Calu3 (cell line): ENCODE measurements at regions not wholly inside any gene's neighbourhood (a gene's known extent, or its start where the extent isn't known, plus 50 kb on each side); places are given as distances from the start of the nearest gene placed in this dataset.

Experiments used
- BruUV-seq: library from RNA; stranded (reverse); fragments of 400-500 nt; replicated peaks from 2 replicates; lab custom pipeline; 2021; lab: Mats Ljungman, UMichigan
- CTCF ChIA-PET: fragments of 300-600 bp; sonication (Branson Sonifier 250); formaldehyde crosslinking; loops from one replicate; lab custom pipeline; 2022; ENCODE audit warnings: antibody characterized with exemption; lab: Charles Lee
- DNase-seq: peaks from one replicate; pipeline ENCODE4 v3.0.0; 2022
- H3K27ac Mint-ChIP-seq: one replicate; pipeline ENCODE4 v1.8.0; 2022; ENCODE audit warnings: mixed read lengths; ENCODE audit not compliant: unreplicated experiment
- H3K27me3 Mint-ChIP-seq: one replicate; pipeline ENCODE4 v1.8.0; 2022; ENCODE audit warnings: mixed read lengths; ENCODE audit not compliant: unreplicated experiment
- H3K36me3 Mint-ChIP-seq: one replicate; pipeline ENCODE4 v1.8.0; 2022; ENCODE audit warnings: mild to moderate bottlenecking, moderate library complexity, mixed read lengths; ENCODE audit not compliant: insufficient read depth, unreplicated experiment
- H3K4me1 Mint-ChIP-seq: one replicate; pipeline ENCODE4 v1.8.0; 2022; ENCODE audit warnings: mild to moderate bottlenecking, low read depth, mixed read lengths; ENCODE audit not compliant: unreplicated experiment
- H3K4me3 Mint-ChIP-seq: one replicate; pipeline ENCODE4 v1.8.0; 2022; ENCODE audit warnings: mild to moderate bottlenecking, low read depth, moderate library complexity, mixed read lengths; ENCODE audit not compliant: unreplicated experiment
- H3K9me3 Mint-ChIP-seq: one replicate; pipeline ENCODE4 v1.8.0; 2022; ENCODE audit warnings: low read depth, mixed read lengths; ENCODE audit not compliant: unreplicated experiment
- CTCF ChIP-seq: fragments of 200-600 bp; IDR thresholded peaks from one replicate; pipeline ENCODE4 v1.8.0; 2022; ENCODE audit warnings: antibody characterized with exemption; ENCODE audit not compliant: unreplicated experiment
- intact Hi-C: fragments of 100-400 bp; cut with micrococcal nuclease; formaldehyde crosslinking; loops from one replicate; pipeline ENCODE4 v1.10.0; 2022; ENCODE audit not compliant: unreplicated experiment

- no peak for TF ChIP-seq CTCF
- Mint-ChIP-seq H3K27ac (no peak overlapping the region), H3K27me3 (no peaks in the 10 kb centered on the region), H3K4me3 (no peak overlapping the region), H3K4me1 (no peaks in the 10 kb centered on the region), H3K36me3 (no peaks in the 10 kb centered on the region), H3K9me3 (peaks cover 4% of the 10 kb centered on the region)
- no TSS peak for BruUV-seq
- intact Hi-C loops, result no loop called here
- no peak for DNase-seq
- CTCF ChIA-PET, result interaction anchor here (0.6 kb wide), 1 partner anchor 105 kb away, joined by 3 read pairs; no protein-coding TSS in a partner anchor
Observed at GRCh38 chr18:22069916-22070315, 99.5 kb upstream of the GATA6 start.

- no peaks in the 10 kb centered on the region for H3K27me3 Mint-ChIP-seq
- DNase-seq, result no peak
- H3K4me1 Mint-ChIP-seq, result no peaks in the 10 kb centered on the region
- no peak overlapping the region for H3K4me3 Mint-ChIP-seq
- no peak overlapping the region for H3K27ac Mint-ChIP-seq
- peaks cover 4% of the 10 kb centered on the region for H3K9me3 Mint-ChIP-seq
- no TSS peak for BruUV-seq
- intact Hi-C loops, result no loop called here
- TF ChIP-seq CTCF, result no peak
- CTCF ChIA-PET, result no interaction called here
- H3K36me3 Mint-ChIP-seq, result no peaks in the 10 kb centered on the region
Observed at GRCh38 chr18:22073411-22073810, 96.0 kb upstream of the GATA6 start.

GRCh38 chr18:22074282-22075070 is 94.9 kb upstream of the GATA6 start:
- no peak overlapping the region for H3K4me3 Mint-ChIP-seq
- no peaks in the 10 kb centered on the region for H3K9me3 Mint-ChIP-seq
- intact Hi-C loops, result no loop called here
- TF ChIP-seq CTCF, result no peak
- no peak overlapping the region for H3K27ac Mint-ChIP-seq
- BruUV-seq, result no TSS peak
- no peaks in the 10 kb centered on the region for H3K36me3 Mint-ChIP-seq
- CTCF ChIA-PET, result no interaction called here
- DNase-seq, result no peak
- H3K27me3 Mint-ChIP-seq, result no peaks in the 10 kb centered on the region
- no peaks in the 10 kb centered on the region for H3K4me1 Mint-ChIP-seq

GRCh38 chr18:22080035-22080434 is 89.4 kb upstream of the GATA6 start:
- CTCF ChIA-PET, result no interaction called here
- no peak for TF ChIP-seq CTCF
- H3K4me3 Mint-ChIP-seq, result no peak overlapping the region
- peaks cover 8% of the 10 kb centered on the region for H3K36me3 Mint-ChIP-seq
- no peaks in the 10 kb centered on the region for H3K27me3 Mint-ChIP-seq
- H3K27ac Mint-ChIP-seq, result no peak overlapping the region
- no TSS peak for BruUV-seq
- no peaks in the 10 kb centered on the region for H3K9me3 Mint-ChIP-seq
- intact Hi-C loops, result no loop called here
- peaks cover 29% of the 10 kb centered on the region for H3K4me1 Mint-ChIP-seq
- DNase-seq, result no peak
